ENCODE measurements at regions not wholly inside any gene's neighbourhood (a gene's known extent, or its start where the extent isn't known, plus 50 kb on each side); places are given as distances from the start of the nearest gene placed in this dataset.

DNA sequence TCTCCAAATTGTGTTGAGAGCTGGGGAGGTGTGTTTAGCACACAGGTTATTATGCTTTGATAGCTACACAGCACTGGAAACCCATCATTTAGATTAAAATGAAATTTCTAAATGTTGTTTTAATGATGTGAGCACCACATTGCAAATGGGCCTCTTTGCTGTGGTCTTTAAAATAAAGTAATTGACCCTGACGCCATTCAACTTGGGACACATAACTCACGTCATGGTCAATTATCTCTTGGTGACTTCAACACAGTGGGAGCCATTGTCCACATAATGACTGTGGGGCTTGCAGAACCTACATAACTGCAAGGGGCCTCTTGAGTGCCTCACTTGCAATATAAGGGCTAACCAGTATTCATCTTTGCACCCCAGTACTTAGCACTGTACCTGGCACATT lies 280.4 kb downstream of the HLX start:
- TF ChIP-seq TCF7L2 (IDR thresholded peaks at IDR 0.05; ENCODE audit: low read depth, low read length) = no peak
- TF ChIP-seq, protein P1, sequence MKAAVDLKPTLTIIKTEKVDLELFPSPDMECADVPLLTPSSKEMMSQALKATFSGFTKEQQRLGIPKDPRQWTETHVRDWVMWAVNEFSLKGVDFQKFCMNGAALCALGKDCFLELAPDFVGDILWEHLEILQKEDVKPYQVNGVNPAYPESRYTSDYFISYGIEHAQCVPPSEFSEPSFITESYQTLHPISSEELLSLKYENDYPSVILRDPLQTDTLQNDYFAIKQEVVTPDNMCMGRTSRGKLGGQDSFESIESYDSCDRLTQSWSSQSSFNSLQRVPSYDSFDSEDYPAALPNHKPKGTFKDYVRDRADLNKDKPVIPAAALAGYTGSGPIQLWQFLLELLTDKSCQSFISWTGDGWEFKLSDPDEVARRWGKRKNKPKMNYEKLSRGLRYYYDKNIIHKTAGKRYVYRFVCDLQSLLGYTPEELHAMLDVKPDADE (CRISPR knock-in tag; IDR thresholded peaks at IDR 0.05) = no peak
- TF ChIP-seq, protein P2, sequence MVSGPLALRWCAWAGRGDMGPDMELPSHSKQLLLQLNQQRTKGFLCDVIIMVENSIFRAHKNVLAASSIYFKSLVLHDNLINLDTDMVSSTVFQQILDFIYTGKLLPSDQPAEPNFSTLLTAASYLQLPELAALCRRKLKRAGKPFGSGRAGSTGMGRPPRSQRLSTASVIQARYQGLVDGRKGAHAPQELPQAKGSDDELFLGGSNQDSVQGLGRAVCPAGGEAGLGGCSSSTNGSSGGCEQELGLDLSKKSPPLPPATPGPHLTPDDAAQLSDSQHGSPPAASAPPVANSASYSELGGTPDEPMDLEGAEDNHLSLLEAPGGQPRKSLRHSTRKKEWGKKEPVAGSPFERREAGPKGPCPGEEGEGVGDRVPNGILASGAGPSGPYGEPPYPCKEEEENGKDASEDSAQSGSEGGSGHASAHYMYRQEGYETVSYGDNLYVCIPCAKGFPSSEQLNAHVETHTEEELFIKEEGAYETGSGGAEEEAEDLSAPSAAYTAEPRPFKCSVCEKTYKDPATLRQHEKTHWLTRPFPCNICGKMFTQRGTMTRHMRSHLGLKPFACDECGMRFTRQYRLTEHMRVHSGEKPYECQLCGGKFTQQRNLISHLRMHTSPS (CRISPR knock-in tag; IDR thresholded peaks at IDR 0.05; ENCODE audit: low read depth) = no peak
- no peak for TF ChIP-seq CREB1 (IDR thresholded peaks at IDR 0.05)
- TF ChIP-seq CREB1 (CRISPR knock-in tag; IDR thresholded peaks at IDR 0.05) = no peak
- TF ChIP-seq TBL1XR1 (IDR thresholded peaks at IDR 0.05; ENCODE audit: borderline replicate concordance, low read length, partially characterized antibody) = no peak

Data from HepG2 (cell line).